Gastroesophageal sphincter (tissue), 3 donors: ENCODE measurements at regions not wholly inside any gene's neighbourhood (a gene's known extent, or its start where the extent isn't known, plus 50 kb on each side); places are given as distances from the start of the nearest gene placed in this dataset.

Source experiments
- EP300 ChIP-seq: sonication (generic); formaldehyde crosslinking; IDR thresholded peaks from one replicate; pipeline ENCODE4 v1.6.1; 2017; ENCODE audit warnings: antibody characterized with exemption, mild to moderate bottlenecking
- POLR2A ChIP-seq, 2 donors: fragments of 450-650 bp; IDR thresholded peaks; one replicate each; pipeline ENCODE4 v1.6.1; 2017; ENCODE audit warnings: antibody characterized with exemption in 2 of 2, mild to moderate bottlenecking in 2 of 2, moderate library complexity in 1 of 2
- POLR2AphosphoS5 ChIP-seq: sonication (generic); formaldehyde crosslinking; IDR thresholded peaks from one replicate; pipeline ENCODE4 v1.6.1; 2017; ENCODE audit warnings: antibody characterized with exemption
- TF ChIP-seq, protein P1 (sequence below), 4 experiments: fragments of 200-600 bp in 2 of 4; fragments of 450-650 bp in 2 of 4; sonication (generic) in 1 of 4; IDR thresholded peaks; one replicate each; pipeline ENCODE4 v1.5.1; 2017 to 2019; ENCODE audit warnings: antibody characterized with exemption in 4 of 4, mild to moderate bottlenecking in 2 of 4, moderate library complexity in 2 of 4

GRCh38 chr2:184305105-184305504, 293.2 kb upstream of the ZNF804A start:
- TF ChIP-seq, protein P1, sequence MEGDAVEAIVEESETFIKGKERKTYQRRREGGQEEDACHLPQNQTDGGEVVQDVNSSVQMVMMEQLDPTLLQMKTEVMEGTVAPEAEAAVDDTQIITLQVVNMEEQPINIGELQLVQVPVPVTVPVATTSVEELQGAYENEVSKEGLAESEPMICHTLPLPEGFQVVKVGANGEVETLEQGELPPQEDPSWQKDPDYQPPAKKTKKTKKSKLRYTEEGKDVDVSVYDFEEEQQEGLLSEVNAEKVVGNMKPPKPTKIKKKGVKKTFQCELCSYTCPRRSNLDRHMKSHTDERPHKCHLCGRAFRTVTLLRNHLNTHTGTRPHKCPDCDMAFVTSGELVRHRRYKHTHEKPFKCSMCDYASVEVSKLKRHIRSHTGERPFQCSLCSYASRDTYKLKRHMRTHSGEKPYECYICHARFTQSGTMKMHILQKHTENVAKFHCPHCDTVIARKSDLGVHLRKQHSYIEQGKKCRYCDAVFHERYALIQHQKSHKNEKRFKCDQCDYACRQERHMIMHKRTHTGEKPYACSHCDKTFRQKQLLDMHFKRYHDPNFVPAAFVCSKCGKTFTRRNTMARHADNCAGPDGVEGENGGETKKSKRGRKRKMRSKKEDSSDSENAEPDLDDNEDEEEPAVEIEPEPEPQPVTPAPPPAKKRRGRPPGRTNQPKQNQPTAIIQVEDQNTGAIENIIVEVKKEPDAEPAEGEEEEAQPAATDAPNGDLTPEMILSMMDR (IDR thresholded peaks at IDR 0.05): no peak
- no peak for TF ChIP-seq POLR2A (IDR thresholded peaks at IDR 0.05)
- TF ChIP-seq POLR2AphosphoS5: no peak
- TF ChIP-seq EP300: no peak
